Body of pancreas (tissue), 4 donors: ENCODE measurements at regions not wholly inside any gene's neighbourhood (a gene's known extent, or its start where the extent isn't known, plus 50 kb on each side); places are given as distances from the start of the nearest gene placed in this dataset.

Experiments
- CTCF ChIP-seq, 7 experiments: fragments of 450-650 bp in 4 of 7; fragments of 200-600 bp in 3 of 7; sonication (generic) in 3 of 7; IDR thresholded peaks; one replicate each; pipeline ENCODE4 v1.5.1; 2016 to 2019; ENCODE audit warnings: antibody characterized with exemption in 7 of 7
- POLR2A ChIP-seq, 3 donors: fragments of 450-650 bp; IDR thresholded peaks; one replicate each; pipeline ENCODE4 v1.6.1; 2016; ENCODE audit warnings: antibody characterized with exemption in 3 of 3, mild to moderate bottlenecking in 2 of 3

DNA sequence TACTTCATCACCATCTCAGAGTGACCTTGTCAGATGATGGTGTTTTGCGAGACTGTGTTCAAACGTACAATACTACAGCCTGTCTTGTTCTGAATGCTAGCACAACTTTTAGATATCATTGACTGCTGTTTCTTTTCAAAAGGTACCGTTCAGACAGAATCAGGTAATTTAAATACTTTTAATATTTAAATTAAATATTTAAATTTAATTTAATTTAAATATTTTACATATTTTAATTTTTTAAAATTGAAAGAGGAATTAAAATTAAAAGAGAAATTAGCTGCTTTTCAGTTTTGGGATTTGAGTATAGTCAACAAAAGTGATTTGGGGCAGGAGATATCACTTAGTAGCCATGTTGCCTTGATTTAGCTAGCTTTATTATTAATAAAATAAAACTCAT is 642.1 kb upstream of the CCDC179 start:
- TF ChIP-seq CTCF (IDR thresholded peaks at IDR 0.05) (no peak), POLR2A (IDR thresholded peaks at IDR 0.05) (no peak)
